Mesodermal cell (in vitro differentiated cells): ENCODE measurements at regions not wholly inside any gene's neighbourhood (a gene's known extent, or its start where the extent isn't known, plus 50 kb on each side); places are given as distances from the start of the nearest gene placed in this dataset.

Experiments
- H3K27ac ChIP-seq: 2 replicates; pipeline ENCODE4 v1.7.0; 2013; ENCODE audit warnings: mild to moderate bottlenecking, low read depth, low read length, moderate library complexity; ENCODE audit not compliant: severe bottlenecking
- H3K36me3 ChIP-seq: 2 replicates; pipeline ENCODE4 v1.7.1; 2013; ENCODE audit warnings: mild to moderate bottlenecking, low read length, moderate library complexity; ENCODE audit not compliant: control insufficient read depth, insufficient read depth
- H3K4me1 ChIP-seq: one replicate; pipeline ENCODE4 v1.7.1; 2013; ENCODE audit warnings: mild to moderate bottlenecking, low read length; ENCODE audit not compliant: insufficient read depth, control insufficient read depth, poor library complexity, severe bottlenecking
- H3K4me3 ChIP-seq: 2 replicates; pipeline ENCODE4 v1.7.0; 2013; ENCODE audit warnings: low read length, control low read depth, mild to moderate bottlenecking; ENCODE audit not compliant: insufficient read depth, poor library complexity, severe bottlenecking; ENCODE audit errors: extremely low read depth
- H3K9me3 ChIP-seq: 2 replicates; pipeline ENCODE4 v1.7.1; 2013; ENCODE audit warnings: mild to moderate bottlenecking, low read length, moderate library complexity; ENCODE audit not compliant: control insufficient read depth
- WGBS, 2 experiments: methylation state at CpG; one replicate each; pipeline ENCODE4 v1.1.5; 2013; ENCODE audit warnings: missing lambda C conversion rate in 2 of 2; ENCODE audit not compliant: insufficient coverage in 2 of 2; 5-methylcytosine and 5-hydroxymethylcytosine counted together

DNA sequence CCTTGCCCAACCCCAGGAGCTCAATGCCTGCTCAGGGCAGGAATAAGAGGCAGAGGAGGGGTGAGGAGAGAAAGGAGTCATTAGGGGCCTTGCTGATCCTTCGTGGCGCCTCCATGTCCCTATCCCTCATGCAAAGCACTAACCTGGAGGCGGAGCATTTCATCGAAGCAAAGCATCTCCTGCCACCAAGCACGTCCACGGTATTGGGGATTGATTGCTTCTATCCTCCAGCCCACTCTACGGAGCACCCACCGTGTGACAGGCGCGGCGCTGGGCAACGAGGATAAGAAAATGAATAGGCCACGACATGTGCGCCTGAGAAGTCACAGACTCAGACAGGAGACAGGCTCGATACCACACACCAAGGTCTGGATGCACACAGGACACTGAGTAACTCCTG is 67.0 kb downstream of the IGLL1 start:
- 93 to 94% methylated on average over 13 to 14 of the region's 15 CpGs for WGBS, 2 experiments
- Histone ChIP-seq H3K36me3 (no peaks in the 10 kb centered on the region), H3K9me3 (no peaks in the 10 kb centered on the region), H3K4me1 (peaks cover 7% of the 10 kb centered on the region), H3K27ac (no peak overlapping the region), H3K4me3 (no peak overlapping the region)

DNA sequence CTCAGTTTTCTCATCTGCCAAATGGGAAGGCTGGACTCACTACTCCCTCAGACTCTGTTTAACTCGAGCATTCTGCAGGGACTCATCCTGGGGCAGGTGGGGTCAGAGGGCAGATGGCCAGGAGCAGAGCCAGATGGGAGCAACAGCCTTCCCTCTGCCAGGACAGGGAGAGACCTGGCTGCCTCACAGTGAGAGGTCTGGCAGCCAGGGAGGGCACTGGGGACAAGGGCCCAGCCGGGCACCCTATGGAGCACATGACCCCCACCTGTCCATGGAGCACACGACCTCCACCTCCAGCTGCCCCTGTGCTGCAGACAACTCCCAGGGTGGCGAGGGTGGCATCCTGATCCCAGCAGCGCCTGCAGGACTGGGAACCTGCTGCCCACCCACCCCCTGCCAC is 67.4 kb downstream of the IGLL1 start:
- H3K27ac ChIP-seq: no peak overlapping the region
- H3K4me1 ChIP-seq: peaks cover 6% of the 10 kb centered on the region
- no peaks in the 10 kb centered on the region for H3K36me3 ChIP-seq
- H3K9me3 ChIP-seq: no peaks in the 10 kb centered on the region
- WGBS, 2 experiments: 88 to 91% methylated on average over 5 of the region's 5 CpGs
- no peak overlapping the region for H3K4me3 ChIP-seq

DNA sequence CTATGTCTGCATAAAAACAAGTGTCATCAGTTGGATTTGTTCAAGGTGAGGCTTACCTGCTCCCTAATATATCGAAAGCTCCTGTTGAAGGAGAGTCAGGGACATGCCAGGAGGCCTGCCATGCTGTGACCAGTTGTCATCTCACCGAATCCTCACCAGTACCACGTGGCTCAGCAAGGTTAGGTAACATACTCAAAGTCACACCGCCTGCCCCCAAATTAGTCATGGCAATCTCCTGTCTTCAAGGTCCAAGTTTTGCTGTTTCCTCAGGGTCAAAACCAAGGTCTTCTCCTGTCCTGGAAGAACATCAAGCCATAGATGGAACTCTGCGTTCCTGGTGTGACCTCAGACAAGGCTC is 67.8 kb downstream of the IGLL1 start:
- Histone ChIP-seq H3K4me1 (peaks cover 6% of the 10 kb centered on the region), H3K9me3 (no peaks in the 10 kb centered on the region), H3K4me3 (no peak overlapping the region), H3K36me3 (no peaks in the 10 kb centered on the region), H3K27ac (no peak overlapping the region)
- 95% methylated on average over 4 to 5 of the region's 5 CpGs for WGBS, 2 experiments

DNA sequence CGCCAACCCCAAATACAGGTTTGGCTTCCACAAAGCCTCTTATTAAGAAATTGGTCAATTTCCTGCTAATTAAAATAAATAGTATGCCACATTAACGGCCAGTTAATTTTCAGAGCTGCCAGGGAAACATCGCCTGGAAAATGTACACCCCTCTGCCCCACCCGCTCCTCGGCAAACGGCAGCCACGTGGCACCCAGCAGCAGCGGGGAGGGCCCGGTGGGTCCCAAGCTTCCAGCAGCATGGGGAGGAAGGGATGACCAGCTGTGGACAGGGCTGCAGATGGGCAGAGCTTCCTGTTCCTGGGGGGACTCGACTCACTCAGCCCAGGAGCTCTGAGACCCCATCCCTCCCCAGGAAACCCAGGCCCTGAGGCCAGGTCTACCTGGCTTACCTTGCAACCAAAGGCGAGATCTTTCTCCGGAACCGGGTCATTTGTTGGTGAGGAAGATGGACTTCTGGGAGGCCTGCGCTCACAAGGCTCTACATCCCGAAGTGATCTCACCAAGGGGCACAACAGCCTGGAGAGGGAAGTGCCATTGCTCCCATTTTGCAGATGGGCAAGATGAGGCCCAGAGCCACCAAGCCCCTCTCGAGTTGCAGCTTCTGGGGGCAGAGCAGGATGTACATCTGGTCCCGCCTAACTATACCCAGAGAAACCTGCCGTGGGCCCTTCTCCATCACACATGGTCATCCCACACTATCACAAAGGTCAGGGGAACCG is 68.3 kb downstream of the IGLL1 start:
- Histone ChIP-seq H3K4me1 (peaks cover 6% of the 10 kb centered on the region), H3K9me3 (no peaks in the 10 kb centered on the region), H3K27ac (no peak overlapping the region), H3K4me3 (no peak overlapping the region), H3K36me3 (no peaks in the 10 kb centered on the region)
- 86% methylated on average over 12 to 14 of the region's 19 CpGs for WGBS, 2 experiments

DNA sequence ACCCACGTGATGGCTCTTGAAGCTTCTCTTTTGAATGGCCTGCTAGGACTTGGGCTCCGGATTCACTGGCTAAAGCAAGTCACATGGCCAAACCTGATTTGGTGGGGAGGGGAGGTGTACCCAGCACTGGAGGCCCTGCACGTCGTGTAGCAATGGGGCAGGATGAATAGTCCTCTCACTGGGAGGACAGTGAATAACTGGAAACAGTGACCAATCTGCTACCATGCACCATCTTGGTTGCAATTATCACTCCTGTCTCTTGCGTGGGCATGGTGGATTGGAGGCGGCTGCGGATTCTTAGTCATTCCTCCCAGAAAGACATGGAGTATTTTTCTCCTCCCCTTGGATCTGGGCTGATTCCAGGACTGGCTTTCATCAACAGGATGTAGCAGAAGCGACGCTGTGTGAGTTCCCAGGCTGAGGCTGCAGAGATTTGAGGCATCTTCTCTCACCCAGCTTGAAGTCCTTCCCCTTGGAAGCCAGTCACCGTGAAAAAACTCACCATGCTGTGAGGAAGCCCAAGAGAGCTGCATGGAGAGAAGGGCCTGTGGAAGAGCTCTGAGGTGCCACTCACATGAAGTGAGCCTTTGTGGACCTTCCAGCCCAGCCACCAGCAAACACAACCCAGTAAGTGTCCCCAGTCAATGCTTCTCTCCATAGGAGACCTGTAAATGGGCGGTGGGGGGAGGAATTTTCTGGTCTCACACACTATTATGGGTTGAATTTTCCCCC is 70.4 kb downstream of the IGLL1 start:
- no peaks in the 10 kb centered on the region for H3K36me3 ChIP-seq
- WGBS, 2 experiments: 60 to 66% methylated on average over 6 to 8 of the region's 11 CpGs
- no peaks in the 10 kb centered on the region for H3K9me3 ChIP-seq
- H3K27ac ChIP-seq: peak overlapping the region; percentile 87
- no peak overlapping the region for H3K4me3 ChIP-seq
- peaks cover 6% of the 10 kb centered on the region for H3K4me1 ChIP-seq

DNA sequence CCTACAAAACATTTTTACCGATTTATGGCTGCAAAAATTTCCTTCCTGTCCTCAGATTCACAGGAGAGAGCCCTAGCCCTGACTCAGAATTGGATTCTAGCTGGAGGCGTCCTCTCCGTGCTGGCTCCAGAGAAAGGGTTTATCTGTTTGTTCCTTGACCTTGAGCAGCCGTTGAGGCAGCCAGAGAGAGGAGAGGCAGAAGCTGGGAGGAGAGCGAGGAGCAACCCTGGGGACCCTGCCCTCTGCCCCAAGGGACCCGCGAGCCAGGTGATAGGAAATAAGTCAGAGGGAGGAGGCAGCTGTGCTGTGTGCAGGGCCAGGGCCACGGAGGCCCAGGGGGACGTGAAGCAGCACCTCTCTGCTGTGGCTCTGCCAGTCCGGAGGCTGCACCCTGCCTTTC is 75.6 kb downstream of the IGLL1 start:
- 84 to 93% methylated on average over 7 to 10 of the region's 10 CpGs for WGBS, 2 experiments
- peaks cover 4% of the 10 kb centered on the region for H3K4me1 ChIP-seq
- no peak overlapping the region for H3K4me3 ChIP-seq
- no peaks in the 10 kb centered on the region for H3K36me3 ChIP-seq
- no peak overlapping the region for H3K27ac ChIP-seq
- no peaks in the 10 kb centered on the region for H3K9me3 ChIP-seq

DNA sequence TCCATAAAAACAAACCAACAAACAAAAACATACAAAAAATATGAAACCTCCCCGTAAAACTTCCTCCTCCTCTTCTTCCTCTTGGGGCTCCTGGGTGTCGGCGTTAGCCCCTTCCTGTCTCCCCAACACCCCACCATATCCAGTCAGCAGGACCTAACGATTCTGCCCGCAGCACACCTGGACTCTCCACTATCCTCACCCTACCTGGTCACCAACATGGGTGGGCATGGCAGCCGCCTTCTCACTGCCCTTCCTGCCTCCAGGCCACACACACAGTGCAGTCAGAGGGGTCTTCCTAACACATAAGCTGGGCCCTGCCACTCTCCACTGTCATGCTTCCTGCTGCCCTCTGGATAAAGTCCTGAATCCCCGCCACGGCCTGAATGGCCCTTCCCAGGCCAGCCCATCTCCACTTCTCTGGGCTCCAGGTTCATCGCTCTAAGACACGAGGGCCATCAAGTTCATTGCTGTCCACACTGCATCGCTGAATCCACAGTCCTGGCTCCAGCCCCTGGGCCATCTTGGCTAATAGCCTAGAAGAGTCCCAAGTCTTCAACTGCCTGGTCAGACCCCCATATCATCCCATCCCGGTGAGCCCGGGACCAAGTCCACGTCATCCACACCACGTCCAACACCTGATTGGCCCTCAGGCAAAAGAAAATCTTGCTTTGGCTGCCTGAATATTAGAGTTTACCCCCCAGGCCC is 76.2 kb downstream of the IGLL1 start:
- no peaks in the 10 kb centered on the region for H3K9me3 ChIP-seq
- H3K4me3 ChIP-seq: no peak overlapping the region
- H3K27ac ChIP-seq: no peak overlapping the region
- no peaks in the 10 kb centered on the region for H3K36me3 ChIP-seq
- 93 to 95% methylated on average over 15 of the region's 15 CpGs for WGBS, 2 experiments
- H3K4me1 ChIP-seq: peaks cover 4% of the 10 kb centered on the region

DNA sequence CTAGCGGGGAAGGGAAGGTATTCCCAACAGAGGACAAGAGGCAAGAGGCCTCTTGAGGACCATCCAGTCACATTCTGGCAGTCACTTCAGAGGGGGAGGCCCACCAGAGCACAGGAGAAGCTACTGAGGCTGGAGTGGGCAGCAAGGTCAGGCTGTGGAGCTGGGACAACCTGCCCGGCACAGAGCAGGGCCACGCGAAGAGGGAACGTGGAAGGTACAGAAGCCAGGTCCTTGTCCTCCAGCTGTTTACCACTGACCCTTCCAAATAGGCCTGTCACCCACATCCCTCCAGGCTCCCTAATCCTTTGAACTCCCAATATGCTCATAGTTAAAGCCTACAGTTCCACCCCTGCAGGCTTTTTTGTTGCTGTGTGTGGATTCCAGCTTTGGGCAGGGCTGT is 76.9 kb downstream of the IGLL1 start:
- H3K27ac ChIP-seq: no peak overlapping the region
- no peak overlapping the region for H3K4me3 ChIP-seq
- H3K4me1 ChIP-seq: peaks cover 4% of the 10 kb centered on the region
- no peaks in the 10 kb centered on the region for H3K36me3 ChIP-seq
- no peaks in the 10 kb centered on the region for H3K9me3 ChIP-seq
- WGBS, 2 experiments: 93 to 98% methylated on average over 5 of the region's 5 CpGs

DNA sequence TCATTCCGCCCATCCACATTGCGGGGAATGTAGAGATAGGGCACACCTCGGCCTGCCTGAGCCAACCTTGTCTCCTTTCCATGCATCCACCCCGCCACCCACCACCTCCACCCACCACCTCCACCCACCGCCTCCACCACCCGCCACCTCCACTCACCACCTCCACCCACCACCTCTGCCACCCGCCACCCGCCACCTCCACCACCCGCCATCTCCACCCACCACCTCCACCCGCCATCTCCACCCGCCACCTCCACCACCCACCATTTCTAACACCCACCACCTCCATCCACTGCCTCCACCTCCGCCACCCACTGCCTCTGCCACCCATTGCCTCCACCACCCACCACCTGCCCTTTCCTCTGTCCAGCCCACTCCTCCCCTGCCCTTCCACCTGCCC is 78.4 kb downstream of the IGLL1 start:
- no peaks in the 10 kb centered on the region for H3K9me3 ChIP-seq
- no peak overlapping the region for H3K4me3 ChIP-seq
- no peak overlapping the region for H3K27ac ChIP-seq
- WGBS, 2 experiments: 78 to 95% methylated on average over 1 to 4 of the region's 12 CpGs
- H3K4me1 ChIP-seq: peaks cover 4% of the 10 kb centered on the region
- H3K36me3 ChIP-seq: no peaks in the 10 kb centered on the region

DNA sequence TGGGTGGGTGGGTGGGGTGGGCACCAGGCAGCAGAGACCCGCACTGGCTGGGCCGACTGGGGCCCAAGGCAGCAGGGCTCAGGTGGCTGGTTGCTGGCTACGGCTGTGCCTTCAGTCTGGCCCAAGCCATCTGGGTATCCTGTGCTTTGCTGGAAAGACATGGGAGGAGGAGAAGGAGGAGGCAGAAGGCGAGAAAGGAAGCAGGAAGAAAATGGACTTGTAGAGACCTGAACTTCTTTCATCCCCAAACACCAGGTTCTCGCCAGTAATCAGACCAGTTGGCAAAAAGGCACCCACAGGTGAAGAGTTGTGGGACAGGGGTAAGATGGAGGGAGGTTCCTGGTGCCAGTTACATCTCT is 78.8 kb downstream of the IGLL1 start:
- Histone ChIP-seq H3K4me1 (peaks cover 4% of the 10 kb centered on the region), H3K27ac (no peak overlapping the region), H3K36me3 (no peaks in the 10 kb centered on the region), H3K9me3 (no peaks in the 10 kb centered on the region), H3K4me3 (no peak overlapping the region)
- 60% methylated on average over 2 of the region's 5 CpGs; no CpG with 5 or more reads in 1 of the 2 experiments for WGBS, 2 experiments
